ENCODE measurements at regions not wholly inside any gene's neighbourhood (a gene's known extent, or its start where the extent isn't known, plus 50 kb on each side); places are given as distances from the start of the nearest gene placed in this dataset.
"Not testable (repeated sequence)": the region's sequence is repeated elsewhere in the genome, so short reads cannot be mapped to it uniquely, and the experiment has no call there.

DNA sequence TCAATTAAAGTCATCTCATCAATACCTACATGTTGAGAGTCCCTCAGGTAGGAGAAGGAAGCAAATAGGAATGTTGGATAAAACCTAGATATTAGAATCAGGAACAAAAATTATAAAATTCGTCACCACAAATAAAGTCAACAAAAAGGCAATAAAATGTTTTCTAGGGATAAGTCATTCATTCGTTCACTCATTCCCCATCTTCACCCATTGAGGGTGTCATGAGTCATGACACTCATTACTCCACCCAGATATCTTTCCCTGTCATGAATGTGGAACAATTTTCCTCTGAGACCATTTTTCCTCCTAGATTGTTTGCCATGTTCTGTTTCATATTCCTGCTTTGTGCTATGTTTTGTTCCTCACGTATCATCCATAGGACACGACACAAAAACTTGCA lies 50.9 kb upstream of the OLIG3 start:
- no peak for DNase-seq (ENCODE audit: low read depth)

DNA sequence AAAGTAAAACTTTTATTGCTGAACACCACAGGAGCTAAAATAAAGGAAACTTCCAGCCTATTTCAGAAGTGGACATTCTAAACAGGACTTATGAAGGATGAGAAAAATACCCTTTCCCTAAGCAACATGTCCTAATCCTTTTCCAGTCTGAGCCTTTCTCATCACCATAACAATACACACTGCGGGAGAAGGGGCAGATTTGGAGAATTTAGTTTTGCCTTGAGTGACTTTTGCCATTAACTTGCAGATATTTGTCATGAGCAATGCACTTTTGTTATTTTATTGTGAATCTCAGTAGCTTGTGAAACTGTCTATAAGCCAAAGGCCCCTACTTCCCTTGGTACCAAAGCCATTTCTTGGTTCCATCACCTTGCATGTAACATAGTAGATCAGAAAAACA lies 53.0 kb upstream of the OLIG3 start:
- DNase-seq (ENCODE audit: low read depth) = no peak

DNA sequence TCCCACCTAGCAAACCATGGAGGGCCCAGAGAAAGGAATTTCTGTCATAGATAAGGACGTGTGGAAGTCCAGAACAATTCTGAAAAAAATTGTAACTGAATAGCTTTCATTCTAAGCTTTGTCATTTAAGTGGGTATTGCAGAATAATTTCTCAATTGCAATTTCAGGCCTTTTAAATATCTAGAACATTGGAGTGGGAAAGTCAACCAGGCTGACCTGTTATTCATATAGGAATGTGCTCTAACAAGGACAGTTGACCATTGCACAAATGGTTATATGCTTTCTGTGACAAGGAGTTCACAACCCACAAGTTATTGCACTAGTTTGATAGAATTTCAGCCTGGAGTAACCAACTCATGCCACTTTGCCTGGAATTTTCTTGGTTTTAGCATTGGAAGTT lies 53.4 kb upstream of the OLIG3 start:
- no peak for DNase-seq (ENCODE audit: low read depth)

DNA sequence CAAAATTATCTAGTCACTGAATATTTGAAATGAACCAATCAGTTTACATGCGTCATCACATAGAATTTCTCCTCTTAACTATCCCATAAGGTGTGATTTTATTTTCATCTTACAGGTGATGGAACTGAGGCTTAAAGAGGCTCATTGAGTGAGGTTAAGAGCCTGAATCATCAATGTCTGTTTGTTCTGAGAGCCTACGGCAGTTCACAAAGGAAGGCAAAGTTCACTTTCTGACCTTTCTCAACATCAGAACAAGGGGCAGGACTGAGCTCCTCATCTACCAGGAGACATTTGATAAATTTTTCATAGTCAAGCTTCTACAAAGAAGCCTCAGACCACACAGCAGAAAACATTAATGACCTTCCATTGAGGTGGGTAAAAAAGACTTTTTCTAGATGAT lies 54.9 kb upstream of the OLIG3 start:
- no peak for DNase-seq (ENCODE audit: low read depth)

DNA sequence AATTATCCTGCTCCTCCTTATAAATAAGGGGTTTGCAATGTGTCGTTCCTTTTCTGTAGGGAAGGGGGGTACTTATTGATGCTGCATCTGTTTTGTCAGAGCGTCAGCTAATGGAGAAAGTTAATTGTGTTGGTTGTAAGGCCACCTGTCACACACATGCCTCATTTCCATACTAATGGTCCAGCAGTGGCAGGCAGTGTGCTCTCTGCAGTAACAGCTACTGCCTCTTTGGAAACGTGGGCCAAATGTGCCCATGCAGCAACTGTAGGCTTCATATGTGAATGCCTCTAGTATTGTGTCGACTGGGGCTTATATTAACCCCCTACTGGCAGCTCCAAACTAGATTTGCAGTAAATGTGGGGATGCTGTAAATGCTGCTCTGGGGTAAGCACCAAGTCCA lies 56.3 kb upstream of the OLIG3 start:
- no peak for DNase-seq (ENCODE audit: low read depth)

DNA sequence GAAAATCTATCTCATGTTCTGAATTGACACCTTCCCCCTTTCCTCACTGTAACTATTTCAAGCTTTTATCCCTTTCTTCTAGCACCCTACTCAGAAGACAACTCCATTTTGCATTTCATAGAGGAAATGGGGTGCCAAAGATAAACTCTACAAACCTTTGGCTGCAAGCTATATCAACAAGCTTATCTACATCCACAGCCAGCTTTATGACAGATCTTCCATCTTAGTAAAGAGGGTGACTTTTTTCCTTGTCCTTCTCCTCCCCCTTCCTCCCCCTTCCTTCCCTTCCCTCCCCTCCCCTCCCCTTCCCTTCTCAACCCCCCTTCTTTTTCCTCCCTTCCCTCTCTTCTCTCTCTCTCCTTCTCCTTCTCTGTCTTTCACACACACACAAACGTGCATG lies 58.0 kb upstream of the OLIG3 start:
- no peak for DNase-seq (ENCODE audit: low read depth)

DNA sequence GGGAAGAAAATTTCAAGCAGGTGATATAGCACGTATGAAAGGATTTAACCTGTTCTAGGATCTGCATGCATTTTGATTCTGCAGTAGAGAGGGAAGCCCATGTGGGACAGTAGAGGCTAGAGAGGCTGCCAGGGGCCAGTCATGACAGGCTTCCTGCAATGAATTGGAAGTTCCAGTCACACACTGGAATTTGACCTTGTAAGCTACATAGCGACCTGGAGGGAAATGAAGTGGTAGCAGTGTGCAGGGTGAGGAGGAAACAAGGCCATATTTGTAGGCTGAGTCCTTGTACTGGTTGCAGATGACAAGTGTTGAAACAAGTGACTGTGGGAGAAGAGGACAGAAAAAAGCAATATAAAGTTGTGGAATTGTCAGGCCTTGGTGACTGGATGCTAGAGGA lies 58.6 kb upstream of the OLIG3 start:
- DNase-seq (ENCODE audit: low read depth) = no peak

DNA sequence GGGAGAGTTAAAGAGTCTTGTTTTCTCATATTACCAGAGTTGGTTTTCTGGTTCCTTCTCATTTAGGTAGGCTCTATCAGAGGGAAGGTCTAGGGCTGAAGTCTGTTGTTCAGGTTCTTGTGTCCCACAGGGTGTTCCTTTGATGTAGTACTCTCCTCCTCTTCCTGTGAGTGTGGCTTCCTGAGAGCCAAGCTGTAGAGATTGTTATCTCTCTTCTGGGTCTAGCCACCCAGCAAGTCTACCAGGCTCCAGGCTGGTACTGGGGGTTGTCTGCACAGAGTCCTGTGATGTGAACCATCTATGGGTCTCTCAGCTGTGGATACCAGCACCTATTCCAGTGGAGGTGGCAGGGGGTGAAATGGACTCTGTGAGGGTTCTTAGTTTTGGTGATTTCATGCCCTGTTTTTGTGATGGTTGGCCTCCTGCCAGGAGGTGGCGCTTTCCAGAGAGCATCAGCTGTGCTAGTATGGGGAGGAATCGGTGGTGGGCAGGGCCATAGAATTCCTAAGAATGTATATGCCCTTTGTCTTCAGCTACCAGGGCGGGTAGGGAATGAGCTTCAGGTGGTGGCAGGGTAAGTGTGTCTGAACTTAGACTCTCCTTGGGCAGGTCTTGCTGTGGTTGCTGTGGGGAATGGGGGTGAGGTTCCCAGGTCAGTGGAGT lies 65.5 kb upstream of the OLIG3 start:
- DNase-seq (ENCODE audit: low read depth) = peak; percentile 33

DNA sequence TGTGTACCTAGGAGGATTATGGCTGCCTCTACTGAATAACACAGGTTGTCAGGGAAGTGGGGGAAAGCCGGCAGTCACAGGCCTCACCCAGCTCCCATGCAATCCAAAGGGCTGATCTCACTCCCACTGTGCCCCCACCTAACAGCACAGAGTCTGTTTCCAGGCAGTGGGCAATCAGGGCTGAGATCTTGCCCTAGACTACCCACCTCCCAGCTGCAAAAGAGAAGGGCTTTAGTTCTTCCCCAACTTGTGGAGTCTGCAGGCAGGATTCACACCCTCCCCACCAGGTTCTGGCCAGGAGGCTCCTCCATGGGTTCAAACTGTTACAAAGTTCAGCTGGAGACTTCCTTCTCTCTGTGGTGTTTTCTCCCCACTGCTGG lies 66.0 kb upstream of the OLIG3 start:
- no peak for DNase-seq (ENCODE audit: low read depth)

DNA sequence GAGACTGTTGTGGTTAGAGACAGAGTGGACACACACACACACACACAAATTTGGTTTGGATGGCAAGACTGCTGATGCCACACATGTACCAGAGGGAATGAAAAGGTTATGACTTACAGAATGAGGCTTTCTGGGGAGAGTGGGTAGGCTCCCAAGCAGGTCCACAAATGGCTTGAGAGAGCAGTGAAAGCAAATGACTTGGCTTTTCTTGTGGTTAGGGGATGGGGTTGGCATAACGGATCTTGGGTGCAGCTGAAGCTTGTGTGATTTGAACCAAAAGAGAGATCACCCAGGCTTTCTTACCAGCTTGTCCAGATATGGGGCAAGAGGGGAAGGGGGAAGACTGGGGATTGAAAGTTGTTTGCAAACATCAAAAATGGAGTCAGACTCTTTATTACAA lies 73.9 kb upstream of the OLIG3 start:
- DNase-seq (ENCODE audit: low read depth) = no peak

DNA sequence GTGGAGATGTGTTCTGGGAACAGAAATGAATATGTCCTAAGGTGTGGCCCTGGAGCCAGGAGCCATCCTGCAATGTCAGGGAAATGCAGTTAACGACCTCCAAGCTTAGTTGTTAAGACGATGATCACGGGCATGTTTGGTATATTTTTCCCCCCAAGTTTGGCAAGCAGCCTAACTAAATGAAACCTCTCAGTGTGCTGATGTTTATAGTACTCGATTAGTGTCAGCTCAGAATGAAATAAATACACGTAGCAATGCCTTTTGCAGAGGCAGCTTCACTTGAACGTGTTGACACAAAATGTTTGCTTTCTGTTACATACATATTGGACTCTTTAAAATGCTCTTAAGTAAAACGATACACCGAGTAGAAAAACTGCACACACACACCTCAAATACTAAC lies 76.2 kb upstream of the OLIG3 start:
- DNase-seq (ENCODE audit: low read depth) = no peak

DNA sequence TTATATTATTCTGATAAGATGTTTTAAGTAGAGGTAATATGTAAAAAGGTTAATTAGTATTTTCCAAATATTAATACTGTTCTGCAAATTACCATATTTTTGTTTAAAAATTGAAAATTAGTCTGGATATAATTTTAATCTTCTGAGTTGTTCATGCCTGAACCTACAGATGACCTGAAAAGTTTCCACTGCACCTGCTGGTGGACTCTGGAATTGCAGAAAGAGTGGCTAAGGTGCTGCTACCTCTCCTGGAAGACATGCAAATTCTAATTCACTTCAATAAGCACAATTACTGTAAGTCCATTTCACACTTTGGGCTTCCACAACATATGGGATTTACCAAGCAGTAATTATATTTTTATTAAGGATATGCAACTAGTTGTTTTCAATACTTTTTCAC lies 77.7 kb upstream of the OLIG3 start:
- DNase-seq (ENCODE audit: low read depth) = peak; percentile 11

DNA sequence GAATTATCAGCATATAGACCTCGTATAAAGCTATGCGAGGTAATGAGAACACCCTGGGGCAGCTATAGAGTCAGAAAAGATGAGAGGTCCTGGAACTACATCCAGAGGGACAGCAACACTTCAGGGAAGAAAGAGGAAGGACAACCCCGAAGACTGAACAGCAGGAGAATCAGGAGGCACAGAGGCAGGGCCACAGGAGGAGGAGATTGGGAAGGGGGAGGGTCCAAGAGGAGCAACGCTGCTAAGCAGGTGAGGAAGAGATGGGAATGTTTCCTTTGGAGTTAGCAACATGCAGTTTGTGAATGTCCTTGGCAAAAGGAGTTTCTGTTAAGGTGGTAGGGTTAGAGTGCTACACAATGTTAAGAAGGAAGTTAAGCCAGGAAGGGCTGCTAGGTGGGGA lies 79.5 kb upstream of the OLIG3 start:
- DNase-seq (ENCODE audit: low read depth) = no peak

DNA sequence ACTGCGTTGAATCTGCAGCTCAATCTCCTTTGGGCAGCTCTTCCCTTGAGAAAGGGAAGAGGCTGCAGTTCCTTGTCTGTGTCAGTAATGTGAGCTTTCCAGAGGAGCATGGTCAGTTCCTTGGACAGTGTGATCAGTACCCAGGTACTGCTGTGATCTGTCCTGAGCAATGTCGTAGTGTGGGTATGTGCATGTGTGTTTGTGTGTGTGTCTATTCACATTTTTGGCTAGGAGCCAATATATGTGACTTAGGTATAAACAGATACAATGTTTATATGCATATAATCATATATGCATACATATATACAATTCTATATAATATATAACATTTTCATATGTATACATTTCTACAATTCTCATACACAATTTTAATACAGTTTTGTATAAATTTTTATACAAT lies 85.4 kb upstream of the OLIG3 start:
- DNase-seq (ENCODE audit: low read depth) = no peak

DNA sequence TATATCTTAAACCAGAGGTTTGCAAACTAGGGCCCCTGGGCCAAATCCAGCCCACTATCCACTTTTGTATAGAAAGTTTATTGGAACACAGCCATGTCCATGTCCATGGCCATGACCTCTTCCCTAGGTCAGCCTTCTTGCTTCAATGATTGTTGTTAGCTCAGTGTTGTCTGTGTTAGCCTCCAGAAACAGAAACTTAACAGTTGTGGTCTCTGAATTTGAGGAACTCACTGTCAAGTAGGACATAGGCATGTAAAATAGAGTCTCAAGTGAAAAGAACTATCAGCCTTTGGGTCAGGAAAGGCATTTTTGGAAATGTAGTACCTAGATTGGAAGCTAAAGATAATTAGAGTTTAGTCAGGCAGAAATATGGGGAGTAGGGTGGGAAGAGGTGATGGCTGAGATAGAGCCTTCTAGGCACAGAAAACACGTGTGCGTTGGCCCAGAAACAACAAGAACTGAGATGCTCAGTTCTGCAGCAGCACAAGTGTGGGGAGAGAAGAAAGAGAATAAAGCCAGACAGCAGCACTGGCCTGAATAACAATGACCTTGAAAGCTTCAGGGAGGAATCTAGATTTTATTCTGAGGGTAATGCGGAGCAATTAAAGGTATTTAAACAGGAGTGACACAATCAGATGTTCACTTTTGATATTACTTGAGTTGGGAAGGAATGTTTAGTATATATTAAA lies 87.0 kb upstream of the OLIG3 start:
- DNase-seq (ENCODE audit: low read depth) = no peak

DNA sequence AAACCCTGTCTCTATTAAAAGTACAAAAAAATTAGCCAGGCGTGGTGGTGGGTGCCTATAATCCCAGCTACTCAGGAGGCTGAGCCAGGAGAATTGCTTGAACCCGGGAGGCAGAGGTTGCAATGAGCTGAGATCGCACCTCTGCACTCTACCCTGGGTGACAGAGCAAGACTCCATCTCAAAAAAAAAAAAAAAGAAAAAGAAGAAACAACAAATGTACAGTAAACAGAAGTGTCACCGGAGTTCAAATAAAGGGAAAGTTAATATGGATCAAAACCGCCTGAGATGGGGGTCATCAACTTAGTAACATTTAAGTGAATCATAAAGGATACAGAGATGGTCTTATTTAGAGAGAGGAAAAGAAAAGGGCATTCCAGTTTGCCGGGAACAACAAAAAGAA lies 89.3 kb upstream of the OLIG3 start:
- not testable (repeated sequence) for DNase-seq (ENCODE audit: low read depth)

DNA sequence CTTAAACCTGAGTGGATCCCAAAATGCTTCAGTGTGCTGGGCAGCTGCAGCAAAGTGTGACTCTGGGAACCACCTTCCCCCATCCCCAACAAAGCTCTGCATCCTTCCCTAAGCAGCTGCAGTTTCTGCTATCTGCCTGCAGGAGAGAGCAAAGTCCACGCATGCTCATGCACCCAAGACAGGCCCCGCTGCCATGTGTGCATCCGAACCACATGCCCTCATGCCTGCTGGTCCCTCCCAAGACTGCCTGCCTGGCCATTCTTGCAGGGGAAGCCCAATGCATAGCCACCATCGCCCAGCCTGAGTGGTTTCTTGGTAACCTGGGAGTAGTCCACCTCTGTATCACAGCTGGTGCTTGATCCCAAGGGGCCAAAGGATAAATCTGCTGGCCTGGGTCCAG lies 94.3 kb upstream of the OLIG3 start:
- DNase-seq (ENCODE audit: low read depth) = no peak

DNA sequence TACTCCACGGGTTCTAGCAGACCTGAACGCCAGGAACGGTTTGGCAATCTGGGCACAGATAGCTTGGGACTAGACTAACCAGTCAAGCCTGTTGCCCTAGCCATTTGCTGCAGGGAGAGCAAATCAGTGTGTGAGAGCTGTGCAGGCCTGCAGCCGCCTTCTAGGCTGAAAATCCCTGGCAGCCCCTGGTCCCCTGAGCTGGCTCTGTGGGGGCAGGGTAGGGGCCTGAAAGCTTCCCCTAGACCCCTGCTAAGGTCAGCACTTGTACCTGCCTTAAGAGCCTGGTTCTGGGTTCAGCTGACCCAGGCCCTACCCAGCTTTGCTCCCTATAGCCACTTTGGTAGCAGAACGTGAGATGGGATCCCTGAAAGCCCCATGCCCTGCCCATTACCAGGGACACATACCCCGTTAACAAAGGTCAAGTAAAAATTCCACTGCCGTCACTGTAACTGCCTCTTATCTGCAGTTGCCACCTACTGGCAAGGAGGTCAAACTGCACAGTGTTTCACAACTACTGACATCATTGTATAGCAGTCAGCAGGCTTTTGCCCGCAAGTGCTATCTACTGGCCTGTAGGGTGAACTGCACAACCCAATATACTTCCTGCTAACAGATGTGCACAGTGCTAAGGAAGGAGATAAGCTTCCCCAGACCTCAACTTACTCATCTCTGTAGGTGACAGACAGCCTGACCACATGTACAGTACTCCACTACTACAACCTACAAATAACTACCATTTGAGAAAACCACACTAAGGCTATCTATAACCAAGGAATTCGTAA lies 95.1 kb upstream of the OLIG3 start:
- peak; percentile 48 for DNase-seq (ENCODE audit: low read depth)

DNA sequence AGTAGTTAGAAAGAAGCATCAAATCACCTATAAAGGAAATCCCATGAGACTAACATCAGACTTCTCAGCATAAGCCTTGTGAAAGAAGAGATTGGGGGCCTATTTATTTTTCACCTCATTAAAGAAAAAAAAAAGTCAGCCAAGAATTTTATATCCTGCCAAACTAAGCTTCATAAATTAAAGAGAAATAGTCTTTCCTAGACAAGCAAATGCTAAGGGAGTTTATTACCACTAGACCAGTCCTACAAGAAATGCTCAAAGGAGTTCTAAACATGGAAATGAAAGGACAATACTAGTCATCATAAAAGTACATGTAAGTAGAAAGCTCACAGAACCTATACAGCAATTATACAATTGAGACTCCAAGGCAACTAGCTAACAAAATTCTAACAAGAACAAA lies 96.5 kb upstream of the OLIG3 start:
- no peak for DNase-seq (ENCODE audit: low read depth)

DNA sequence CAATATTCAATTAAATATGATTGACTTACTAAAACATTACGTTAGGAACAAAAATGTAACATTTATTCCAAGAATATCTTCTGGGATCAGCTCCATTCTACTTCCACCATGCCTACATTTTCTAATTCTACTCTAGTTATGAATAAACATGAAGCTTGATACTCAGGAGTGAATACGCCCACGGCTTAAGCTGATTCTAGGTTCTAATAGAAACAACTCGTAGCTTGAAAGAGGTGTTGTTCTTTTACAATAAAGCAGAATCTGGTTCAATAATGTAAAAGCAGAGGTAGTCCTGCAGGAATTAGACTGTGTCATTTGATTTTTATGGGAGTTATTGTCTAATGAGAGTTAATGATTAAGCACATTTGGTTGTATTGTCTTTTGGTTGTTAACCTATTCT lies 107.3 kb upstream of the OLIG3 start:
- no peak for DNase-seq (ENCODE audit: low read depth)

DNA sequence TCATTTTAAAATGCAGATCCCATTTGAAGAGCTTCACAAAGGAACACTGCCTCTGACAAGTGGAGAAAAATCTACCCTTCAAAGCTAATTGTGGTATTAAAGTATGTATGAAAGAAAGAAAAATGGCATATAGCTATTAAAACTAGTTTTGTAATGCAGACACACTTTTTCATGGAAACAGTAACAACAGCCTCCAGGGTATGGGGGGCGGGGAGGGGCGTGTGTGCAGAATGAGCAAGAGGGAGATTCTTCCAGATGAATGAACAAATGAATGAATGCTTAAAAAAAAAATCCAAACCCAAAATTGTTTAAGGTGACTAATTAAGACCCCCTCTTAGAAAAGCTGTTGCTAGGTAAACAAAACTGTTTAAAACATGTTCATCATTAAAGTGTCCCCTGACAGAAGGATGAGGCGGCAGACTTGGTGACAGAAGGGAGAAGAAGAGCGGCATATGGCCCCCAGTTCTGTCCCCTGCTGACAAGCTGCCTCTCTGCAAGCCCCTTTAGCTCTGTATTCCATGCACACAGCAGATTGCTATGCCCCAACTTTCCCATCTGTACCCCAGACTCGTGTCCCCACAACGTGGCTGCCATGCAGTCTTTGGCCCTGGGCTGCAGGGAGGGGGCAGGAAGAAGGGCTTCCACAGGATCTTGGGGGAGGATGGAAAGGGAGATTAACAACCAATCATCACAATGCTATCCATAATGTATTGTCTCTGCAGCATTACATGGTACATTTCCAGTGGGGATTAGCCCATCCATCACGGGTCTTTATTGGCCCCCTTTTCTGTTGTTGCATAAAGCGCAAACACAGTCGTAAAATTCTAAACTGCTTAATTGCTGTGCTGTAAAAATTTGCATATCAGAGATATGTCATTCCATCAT lies 108.4 kb upstream of the OLIG3 start:
- no peak for DNase-seq (ENCODE audit: low read depth)

DNA sequence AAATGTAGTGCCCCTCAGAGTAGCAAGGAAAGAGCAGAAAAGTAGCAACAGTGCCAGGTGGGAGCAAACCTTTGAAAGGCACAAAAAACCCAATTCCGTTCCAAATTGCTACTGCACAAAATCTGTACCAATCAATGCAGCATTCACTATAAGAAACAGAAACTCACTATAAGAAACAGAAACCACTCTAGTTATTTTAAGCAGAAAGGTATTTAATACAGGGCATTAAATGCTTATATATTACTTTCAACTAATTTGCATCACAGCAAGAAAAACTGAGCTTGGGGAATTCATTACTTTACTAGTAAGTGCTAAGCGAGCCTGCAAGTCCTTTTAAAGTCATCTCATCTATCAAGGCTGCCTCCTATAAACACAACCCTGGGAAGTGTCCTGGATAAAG lies 116.5 kb upstream of the OLIG3 start:
- no peak for DNase-seq (ENCODE audit: low read depth)

DNA sequence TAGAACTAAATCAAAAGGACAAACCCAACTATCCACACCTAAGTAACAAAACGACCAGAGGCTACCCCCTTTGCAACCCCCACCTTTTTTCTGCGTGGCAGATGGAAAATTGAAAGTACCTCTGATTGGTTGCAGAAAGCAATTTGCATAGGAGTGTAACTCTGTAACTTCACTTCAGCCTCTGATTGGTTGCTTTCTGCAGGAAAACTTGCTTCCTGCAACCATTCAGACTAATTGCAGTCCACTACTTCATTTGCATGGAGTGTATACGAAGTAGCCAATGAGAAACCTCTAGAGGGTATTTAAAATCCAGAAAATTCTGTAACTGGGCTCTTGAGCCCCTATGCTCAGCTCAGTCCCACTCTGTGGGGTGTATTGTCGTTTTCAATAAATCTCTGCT lies 129.1 kb upstream of the OLIG3 start:
- DNase-seq (ENCODE audit: low read depth) = no peak
